ENCODE measurements at regions not wholly inside any gene's neighbourhood (a gene's known extent, or its start where the extent isn't known, plus 50 kb on each side); places are given as distances from the start of the nearest gene placed in this dataset.

DNA sequence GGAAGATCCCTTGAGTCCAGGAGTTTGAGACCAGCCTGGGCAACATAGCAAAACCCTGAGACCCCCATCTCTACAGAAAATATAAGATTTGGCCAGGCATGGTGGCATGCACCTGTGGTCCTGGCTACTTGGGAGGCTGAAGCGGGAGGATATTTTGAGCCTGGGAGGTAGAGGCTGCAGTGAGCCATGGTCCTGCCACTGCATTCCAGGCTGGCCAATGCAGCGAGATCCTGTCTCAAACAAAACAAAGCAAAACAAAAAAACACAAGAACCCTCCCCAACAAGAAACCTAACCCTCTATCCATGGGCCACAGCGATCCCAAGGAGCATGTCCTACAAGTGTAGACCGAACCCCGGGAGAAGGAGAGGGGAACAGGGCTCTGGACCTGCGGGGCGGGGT, 133.3 kb downstream of the MGAT5B start:
- no peak for DNase-seq (ENCODE audit: low read depth)

DNA sequence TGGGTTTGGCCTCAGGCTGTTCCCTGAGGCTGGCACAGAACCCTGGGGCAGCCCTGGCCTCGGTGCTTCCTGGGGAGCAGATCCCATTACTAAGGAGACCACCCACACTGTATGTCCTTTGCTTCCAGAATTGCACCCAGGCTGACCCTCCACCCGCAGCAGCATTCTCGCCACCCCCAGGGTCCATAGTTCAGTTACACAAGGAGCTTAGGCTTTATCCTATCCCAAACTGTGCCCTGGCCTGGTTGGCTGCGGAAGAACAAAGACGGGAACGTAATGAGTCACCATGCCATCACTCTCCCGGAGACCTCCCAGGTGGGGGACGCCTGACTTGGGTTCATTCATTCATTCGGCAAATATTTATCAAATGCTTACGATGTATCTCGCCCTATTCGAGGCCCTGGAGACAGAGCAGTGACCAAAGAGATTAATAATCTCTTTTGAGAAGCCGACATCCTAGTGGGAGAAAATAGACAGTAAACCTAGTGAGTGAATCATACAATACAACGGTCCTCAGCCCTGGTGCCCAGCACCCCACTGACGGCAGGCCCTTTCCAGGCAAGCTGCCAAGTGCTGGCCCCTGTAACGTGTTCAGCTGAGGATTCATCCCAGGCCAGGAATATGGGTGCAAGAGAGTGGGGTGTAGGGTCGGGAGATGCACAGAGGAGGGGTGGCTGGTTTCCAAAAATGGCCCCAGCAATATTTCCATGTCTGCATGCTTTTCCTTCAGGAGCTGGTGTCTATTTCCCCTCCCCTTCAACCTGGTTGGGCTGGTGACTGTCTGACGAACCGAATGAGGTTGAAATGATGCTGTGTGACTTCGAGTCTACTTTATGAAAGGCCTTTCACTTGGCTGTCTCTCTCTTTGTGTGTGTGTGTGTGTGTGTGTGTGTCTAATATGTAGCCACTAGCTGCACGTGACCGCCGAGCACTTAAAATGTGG, 134.2 kb downstream of the MGAT5B start:
- no peak for DNase-seq (ENCODE audit: low read depth)

DNA sequence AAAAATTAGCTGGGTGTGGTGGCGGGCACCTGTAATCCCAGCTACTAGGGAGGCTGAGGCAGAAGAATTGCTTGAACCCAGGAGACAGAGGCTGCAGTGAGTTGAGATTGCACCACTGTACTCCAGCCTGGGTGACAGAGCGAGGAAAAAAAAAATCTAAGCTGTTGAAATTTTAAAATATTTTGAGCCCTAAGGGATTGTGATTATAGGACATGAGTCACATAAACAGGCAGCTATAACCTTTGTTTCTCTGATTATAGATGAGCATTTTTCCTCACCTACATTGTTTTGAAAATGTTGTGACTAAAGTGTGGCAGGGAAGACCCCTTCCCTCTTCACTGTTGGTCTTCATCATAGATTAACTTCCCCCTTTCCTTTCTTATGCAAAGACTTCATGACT, 135.5 kb downstream of the MGAT5B start:
- DNase-seq (ENCODE audit: low read depth), result no peak

DNA sequence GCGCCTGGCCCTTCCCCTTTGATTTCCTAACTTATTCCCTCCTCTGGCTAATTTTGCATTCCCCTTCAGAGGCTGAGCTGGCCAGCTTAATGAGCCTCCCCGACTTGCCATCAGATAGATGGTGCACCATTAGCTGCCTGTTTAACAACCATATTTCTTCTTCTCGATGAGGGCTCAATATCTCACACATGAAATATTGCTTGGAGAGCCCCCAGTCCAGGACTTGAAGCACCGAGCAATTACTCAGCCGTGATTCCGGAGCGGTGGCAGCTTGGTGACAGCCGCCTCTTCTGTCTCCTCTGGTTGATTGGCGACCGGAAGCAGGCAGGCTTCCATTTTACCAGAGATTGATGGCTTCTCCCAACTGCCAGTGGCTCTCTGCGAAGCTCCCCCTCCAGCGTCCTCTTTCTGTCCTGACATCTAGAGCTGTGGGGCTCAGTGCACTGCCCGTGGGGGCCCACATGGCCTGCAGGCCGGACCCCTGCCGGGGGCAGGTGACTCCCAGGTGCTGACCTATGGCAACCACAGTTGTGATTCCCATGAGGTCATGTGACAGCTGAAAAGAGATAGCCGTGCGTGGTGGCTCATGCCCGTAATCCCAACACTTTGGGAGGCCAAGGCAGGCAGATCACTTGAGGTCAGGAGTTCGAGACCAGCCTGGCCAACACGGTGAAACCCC, 133.7 kb upstream of the SEC14L1 start:
- DNase-seq (ENCODE audit: low read depth), result no peak

GRCh38 chr17:77009877-77010276, 130.9 kb upstream of the SEC14L1 start:
- no peak for DNase-seq (ENCODE audit: low read depth)

- DNase-seq (ENCODE audit: low read depth), result no peak
These were observed 130.1 kb upstream of the SEC14L1 start for GRCh38 chr17:77010667-77011066.

DNA sequence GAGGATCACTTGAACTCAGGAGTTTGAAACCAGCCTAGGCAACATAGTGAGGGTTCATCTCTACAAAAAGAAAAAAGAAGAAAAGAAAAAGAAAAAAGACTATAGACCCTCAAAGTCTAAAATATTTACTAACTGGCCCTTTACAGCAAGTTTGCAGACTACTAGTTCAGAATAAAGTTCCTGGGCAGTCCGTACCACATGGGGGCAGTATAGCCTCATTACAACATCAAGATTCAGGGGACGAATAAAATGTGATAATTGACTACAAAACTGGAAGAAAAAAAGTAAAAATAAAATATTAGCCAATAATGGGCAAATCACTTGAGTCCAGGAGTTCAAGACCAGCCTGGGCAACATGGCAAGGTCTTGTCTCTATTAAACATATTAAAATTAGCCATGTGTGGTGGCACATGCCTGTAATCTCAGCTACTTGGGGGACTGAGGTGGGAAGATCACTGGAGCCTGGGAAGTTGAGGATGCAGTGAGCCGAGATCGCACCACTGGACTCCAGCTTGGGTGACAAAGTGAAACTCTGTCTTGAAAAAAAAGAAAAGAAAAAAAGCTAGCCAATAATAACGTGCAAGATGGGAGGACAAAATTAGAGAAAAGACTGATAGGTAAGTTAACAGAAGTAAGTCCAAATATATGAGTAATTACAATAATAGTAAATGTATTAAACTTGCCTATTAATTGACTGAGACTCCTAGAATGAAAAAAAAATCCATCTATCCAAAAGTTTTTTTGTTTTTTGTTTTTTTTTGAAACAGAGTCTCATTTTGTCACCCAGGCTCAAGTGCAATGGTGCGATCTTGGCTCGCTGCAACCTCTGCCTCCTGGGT, 129.4 kb upstream of the SEC14L1 start:
- peak; percentile 10 for DNase-seq (ENCODE audit: low read depth)

DNA sequence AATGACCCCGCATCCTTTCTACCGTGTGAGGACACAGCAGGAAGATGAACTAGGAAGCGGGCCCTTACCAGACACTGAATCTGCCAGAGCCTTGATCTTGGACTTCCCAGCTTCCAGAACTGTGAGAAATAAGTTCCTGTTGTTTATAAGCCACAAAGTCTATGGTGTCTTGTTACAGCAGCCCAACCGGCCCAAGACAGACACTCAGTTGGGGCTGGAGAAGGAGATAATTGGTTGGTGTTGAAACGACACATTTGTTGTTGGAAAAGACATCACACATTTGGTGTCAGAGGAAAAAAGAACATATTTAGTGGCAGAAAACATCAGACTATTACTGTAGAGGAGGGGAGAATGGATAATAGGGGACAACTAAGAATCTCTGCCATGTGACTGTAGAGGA, 122.3 kb upstream of the SEC14L1 start:
- DNase-seq (ENCODE audit: low read depth), result no peak

DNA sequence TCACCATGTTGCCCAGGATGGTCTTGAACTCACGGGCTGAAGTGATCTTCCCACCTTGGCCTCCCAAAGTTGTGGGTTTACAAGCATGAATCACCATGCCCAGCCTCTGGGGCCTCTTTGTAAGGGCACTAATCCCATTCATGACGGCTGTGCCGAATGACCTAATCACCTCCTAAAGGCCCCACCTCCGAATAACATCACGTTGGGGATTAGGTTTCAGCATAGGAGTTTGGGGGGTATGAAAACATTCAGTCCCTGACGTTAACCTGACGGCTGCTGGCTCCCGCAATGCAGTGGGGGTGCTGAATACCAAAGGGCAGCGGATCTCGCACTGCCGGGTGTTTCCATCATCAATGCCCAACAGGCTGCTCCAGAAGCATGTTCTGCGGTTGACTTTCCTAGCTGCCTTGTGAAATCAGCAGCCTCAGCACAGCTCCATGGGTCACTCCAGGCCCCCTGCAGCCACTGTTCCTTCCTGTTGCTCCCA, 120.8 kb upstream of the SEC14L1 start:
- DNase-seq (ENCODE audit: low read depth), result peak; percentile 27

GRCh38 chr17:77020973-77021372, 119.8 kb upstream of the SEC14L1 start:
- DNase-seq (ENCODE audit: low read depth), result no peak

DNA sequence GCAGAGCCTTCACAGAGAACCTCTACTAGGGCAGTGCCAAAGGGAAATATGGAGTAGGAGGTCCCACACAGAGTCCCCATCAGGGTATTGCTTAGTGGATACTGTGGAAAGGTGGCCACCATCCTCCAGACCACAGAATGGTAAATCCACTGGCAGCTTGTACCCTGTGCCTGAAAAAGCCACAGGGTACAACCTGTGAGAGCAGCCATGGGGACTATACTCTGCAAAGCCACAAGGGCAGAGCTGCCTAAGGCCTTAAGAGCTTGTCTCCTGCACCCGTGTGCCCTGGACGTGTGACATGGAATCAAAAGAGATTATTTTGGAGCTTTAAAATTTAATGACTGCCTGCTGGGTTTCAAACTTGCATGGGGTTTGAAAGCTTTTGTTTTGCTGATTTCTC, 118.0 kb upstream of the SEC14L1 start:
- no peak for DNase-seq (ENCODE audit: low read depth)

DNA sequence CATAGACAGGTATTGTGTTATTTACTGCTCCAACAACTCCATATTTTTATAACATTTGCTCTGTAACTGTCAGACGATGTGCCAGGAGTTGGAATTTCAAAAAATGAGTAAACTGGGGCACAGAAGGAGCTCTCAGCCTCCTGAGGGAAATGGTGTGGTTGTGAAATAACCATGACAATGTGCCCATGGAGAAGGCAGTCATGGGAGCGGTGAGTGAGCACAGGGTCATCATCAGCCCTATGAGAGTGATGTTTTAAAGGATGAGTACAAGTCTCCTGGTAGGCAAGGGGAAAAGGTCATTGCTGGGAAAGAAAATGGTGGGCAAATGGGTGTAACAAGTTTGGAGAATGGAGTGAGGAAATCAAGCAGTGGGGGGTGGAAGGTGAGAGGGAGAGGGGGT, 115.0 kb upstream of the SEC14L1 start:
- no peak for DNase-seq (ENCODE audit: low read depth)

DNA sequence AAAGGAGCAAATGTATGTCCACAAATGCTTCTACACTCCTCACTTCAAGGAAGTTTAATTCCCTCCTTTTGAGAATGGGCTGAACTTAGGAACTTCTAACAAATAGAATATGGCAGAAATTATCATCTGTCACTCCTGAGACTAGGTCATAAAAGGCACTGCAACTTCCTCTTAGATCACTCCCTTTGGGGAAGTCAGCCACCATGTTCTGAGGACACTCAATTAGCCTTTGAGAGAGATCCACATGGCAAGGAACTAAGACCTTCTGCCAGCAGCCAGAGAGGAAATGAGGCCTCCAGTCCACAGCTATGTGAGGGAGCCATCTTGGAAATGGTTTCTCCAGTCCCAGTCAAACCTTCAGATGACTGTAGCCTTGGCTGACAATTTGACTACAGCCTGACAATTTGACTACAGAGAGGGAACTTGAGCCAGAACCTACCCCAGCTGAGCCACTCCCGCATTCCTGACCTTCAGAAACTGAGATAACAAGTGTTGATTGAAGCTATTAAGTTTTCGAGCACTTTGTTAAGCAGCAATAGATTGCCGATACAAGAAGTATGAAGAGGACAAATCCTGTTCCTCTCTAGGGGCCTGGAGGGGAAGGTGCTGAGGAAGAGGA, 113.4 kb upstream of the SEC14L1 start:
- no peak for DNase-seq (ENCODE audit: low read depth)

DNA sequence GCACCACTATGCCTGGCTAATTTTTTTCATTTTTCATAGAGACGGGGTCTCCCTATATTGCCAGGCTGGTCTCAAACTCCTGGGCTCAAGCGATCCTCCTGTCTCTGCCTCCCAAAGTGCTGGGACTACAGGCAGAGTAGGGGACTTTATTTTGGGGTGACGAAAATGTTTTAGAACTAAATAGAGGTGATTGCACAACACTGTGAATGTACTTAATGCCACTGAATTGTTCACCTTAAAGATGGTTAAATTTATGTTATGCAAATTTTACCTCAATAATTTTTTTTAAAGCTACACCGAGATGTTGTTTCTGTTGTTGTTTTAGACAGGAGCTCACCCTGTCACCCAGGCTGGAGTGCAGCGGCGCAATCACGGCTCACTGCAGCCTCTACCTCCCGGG, 111.9 kb upstream of the SEC14L1 start:
- DNase-seq (ENCODE audit: low read depth), result no peak

DNA sequence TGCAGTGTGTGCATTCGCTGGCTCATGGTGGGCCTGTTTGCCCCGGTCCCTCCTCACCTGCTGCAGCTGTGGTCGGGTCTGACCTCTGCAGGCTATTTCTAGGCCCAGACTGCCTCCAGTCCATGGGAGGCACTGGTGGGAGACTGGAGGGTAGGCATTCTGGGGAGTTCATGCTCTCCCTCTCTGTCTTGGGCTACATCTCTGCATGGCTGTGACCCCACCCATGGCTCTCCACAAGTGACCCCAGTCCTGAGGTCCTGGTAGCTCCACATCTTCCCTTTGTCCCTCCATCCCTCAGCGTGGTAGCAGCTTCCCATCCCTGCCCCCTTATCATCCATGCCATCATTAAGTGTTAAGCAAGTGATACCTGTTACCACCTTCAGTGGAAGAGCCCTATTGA, 107.8 kb upstream of the SEC14L1 start:
- DNase-seq (ENCODE audit: low read depth), result no peak

DNA sequence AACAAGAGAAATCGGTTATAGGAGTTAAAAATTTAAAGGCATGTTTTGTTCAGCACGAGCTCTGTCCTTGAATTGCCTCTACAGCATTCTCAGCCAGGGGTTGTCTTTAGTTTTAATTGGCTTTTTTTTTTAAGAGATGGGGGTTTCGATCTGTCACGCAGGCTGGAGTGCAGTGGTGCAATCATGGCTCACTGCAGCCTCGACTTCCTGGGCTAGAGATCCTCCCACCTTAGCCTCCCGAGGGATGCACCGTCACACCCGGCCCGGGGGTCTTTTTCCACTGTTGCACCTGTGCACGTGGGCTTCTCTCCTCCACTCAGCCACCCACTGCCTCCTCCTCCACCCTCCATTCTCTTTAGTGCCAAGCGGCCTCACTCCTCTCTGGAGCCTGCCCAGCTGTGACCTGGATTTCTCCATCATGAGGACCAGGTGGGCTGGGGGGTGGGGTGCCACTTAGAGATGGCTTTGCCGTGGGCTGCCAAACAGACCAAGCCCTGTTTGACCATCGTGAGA, 106.8 kb upstream of the SEC14L1 start:
- no peak for DNase-seq (ENCODE audit: low read depth)

- no peak for DNase-seq (ENCODE audit: low read depth)
These were observed 105.9 kb upstream of the SEC14L1 start for GRCh38 chr17:77034677-77035424.

DNA sequence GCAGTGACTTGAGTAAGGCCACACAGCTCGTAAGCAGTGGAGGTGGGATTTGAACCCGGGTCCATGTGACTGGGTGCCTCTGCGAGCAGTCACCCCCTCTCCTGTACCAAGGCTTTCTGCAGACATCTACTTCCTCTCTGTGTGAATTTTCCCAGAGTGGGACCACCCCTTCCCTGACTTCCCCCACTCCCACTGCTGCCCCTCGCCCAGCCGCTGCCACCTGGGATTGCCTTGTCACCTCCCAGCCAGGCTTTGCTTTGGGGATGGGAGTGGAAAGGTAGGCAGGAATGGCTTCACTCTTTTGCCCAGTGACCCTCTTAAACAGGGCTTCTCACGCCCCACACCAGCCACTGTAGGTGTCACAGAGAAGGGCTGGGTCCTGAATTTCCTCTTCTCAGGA, 105.2 kb upstream of the SEC14L1 start:
- DNase-seq (ENCODE audit: low read depth), result no peak

DNA sequence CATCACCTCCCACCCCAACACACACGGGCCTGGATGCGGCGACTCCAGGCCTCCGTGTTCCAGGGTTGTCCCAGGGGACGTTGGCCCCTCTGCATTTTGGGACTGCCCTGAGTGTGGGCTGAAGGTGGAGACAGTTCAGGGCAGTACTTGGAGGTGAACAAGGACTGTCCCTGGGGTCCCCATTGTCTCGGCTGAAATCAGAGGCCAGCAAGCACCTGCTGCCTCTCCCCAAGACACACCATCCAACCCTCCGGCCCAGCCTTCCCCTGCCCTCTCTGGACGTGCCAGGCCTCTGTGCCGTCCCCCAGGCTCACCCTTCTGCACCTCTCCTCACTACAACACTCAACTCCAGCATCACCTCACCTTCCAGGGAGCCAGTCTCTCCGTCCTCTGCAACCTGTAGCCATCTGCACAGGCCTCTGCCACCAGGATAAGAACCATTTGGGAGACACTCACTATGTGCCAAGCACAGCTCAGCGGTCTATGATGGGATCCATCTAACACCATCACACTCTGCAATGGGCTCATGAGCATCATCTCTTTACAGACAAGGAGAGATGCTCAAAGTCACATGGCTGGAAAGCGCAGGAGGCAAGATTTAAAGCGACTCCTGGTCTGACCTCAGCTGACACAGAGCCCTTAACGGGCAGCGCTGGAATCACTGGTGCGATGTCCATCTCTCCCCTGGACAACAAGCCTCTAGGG, 104.5 kb upstream of the SEC14L1 start:
- no peak for DNase-seq (ENCODE audit: low read depth)

All from myocyte (in vitro differentiated cells).